Stomach smooth muscle (tissue), 2 donors: ENCODE measurements at regions not wholly inside any gene's neighbourhood (a gene's known extent, or its start where the extent isn't known, plus 50 kb on each side); places are given as distances from the start of the nearest gene placed in this dataset.
A peak's percentile ranks its signal among the peaks of the same experiment; 100 is the strongest.

Experiments used
- H3K27ac ChIP-seq: one replicate; pipeline ENCODE4 v1.7.0; 2013; ENCODE audit warnings: mild to moderate bottlenecking, low read length, inconsistent platforms
- H3K27me3 ChIP-seq, 2 donors: one replicate each; pipeline ENCODE4 v1.7.0; 2013; ENCODE audit warnings: low read length in 2 of 2; ENCODE audit not compliant: insufficient read depth in 2 of 2, control insufficient read depth in 1 of 2
- H3K36me3 ChIP-seq, 2 donors: one replicate each; pipeline ENCODE4 v1.7.0; 2013; ENCODE audit warnings: low read length in 2 of 2; ENCODE audit not compliant: control insufficient read depth in 2 of 2, insufficient read depth in 2 of 2
- H3K4me1 ChIP-seq: one replicate; pipeline ENCODE4 v1.7.0; 2013; ENCODE audit warnings: low read length; ENCODE audit not compliant: control insufficient read depth, insufficient read depth
- H3K4me3 ChIP-seq, 2 donors: one replicate each; pipeline ENCODE4 v1.7.0; 2013; ENCODE audit warnings: low read length in 2 of 2
- H3K9ac ChIP-seq, 2 donors: one replicate each; pipeline ENCODE4 v1.7.0; 2013; ENCODE audit warnings: low read length in 2 of 2, mild to moderate bottlenecking in 1 of 2
- H3K9me3 ChIP-seq, 2 donors: one replicate each; pipeline ENCODE4 v1.7.0; 2013; ENCODE audit warnings: low read length in 2 of 2; ENCODE audit not compliant: control insufficient read depth in 2 of 2
- donor health status: healthy.
- donor health status: Pancreatic carcinoma.

GRCh38 chr12:105742567-105742874, 396.2 kb downstream of the NUAK1 start:
- Histone ChIP-seq H3K27me3 (no peaks in the 10 kb centered on the region), H3K4me3 (no peak overlapping the region)

GRCh38 chr12:105744371-105745058, 394.2 kb downstream of the NUAK1 start:
- H3K4me1 ChIP-seq: peaks cover 33% of the 10 kb centered on the region
- H3K9me3 ChIP-seq: no peaks in the 10 kb centered on the region
- H3K4me3 ChIP-seq: no peak overlapping the region
- H3K36me3 ChIP-seq: no peaks in the 10 kb centered on the region
- H3K27me3 ChIP-seq: no peaks in the 10 kb centered on the region
- H3K9ac ChIP-seq: no peak overlapping the region
- H3K27ac ChIP-seq: no peak overlapping the region

More at GRCh38 chr12:105742567-105742874, 396.2 kb downstream of the NUAK1 start:
- no peak overlapping the region for H3K27ac ChIP-seq
- H3K9me3 ChIP-seq: no peaks in the 10 kb centered on the region
- H3K36me3 ChIP-seq: no peaks in the 10 kb centered on the region
- peaks cover 28% of the 10 kb centered on the region for H3K4me1 ChIP-seq
- H3K9ac ChIP-seq: no peak overlapping the region

- Histone ChIP-seq H3K27me3 (no peaks in the 10 kb centered on the region), H3K27ac (no peak overlapping the region), H3K4me3 (no peak overlapping the region), H3K4me1 (peaks cover 27% of the 10 kb centered on the region), H3K36me3 (no peaks in the 10 kb centered on the region), H3K9ac (no peak overlapping the region), H3K9me3 (no peaks in the 10 kb centered on the region)
These were observed 392.9 kb downstream of the NUAK1 start for GRCh38 chr12:105745811-105746210.

GRCh38 chr12:105748806-105749600, 389.8 kb downstream of the NUAK1 start:
- Histone ChIP-seq H3K4me1 (peaks cover 11% of the 10 kb centered on the region), H3K36me3 (no peaks in the 10 kb centered on the region), H3K27ac (peak overlapping the region; percentile 53), H3K4me3 (peak overlapping the region in 1 of 2 donors; percentile 47), H3K9me3 (no peaks in the 10 kb centered on the region), H3K9ac (no peak overlapping the region), H3K27me3 (no peaks in the 10 kb centered on the region)

- H3K36me3 ChIP-seq: no peaks in the 10 kb centered on the region
- H3K4me1 ChIP-seq: peaks cover 11% of the 10 kb centered on the region
- no peak overlapping the region for H3K4me3 ChIP-seq
- no peak overlapping the region for H3K9ac ChIP-seq
- no peaks in the 10 kb centered on the region for H3K9me3 ChIP-seq
- no peak overlapping the region for H3K27ac ChIP-seq
- no peaks in the 10 kb centered on the region for H3K27me3 ChIP-seq
These were observed 388.7 kb downstream of the NUAK1 start for GRCh38 chr12:105750096-105750495.

GRCh38 chr12:105754313-105754712, 384.4 kb downstream of the NUAK1 start:
- H3K27ac ChIP-seq: no peak overlapping the region
- H3K9me3 ChIP-seq: no peaks in the 10 kb centered on the region
- H3K4me1 ChIP-seq: peaks cover 2% of the 10 kb centered on the region
- no peaks in the 10 kb centered on the region for H3K36me3 ChIP-seq
- no peaks in the 10 kb centered on the region for H3K27me3 ChIP-seq
- no peak overlapping the region for H3K9ac ChIP-seq
- H3K4me3 ChIP-seq: no peak overlapping the region

- H3K27ac ChIP-seq: no peak overlapping the region
- H3K9ac ChIP-seq: no peak overlapping the region
- no peaks in the 10 kb centered on the region for H3K27me3 ChIP-seq
- H3K36me3 ChIP-seq: no peaks in the 10 kb centered on the region
- no peak overlapping the region for H3K4me3 ChIP-seq
- H3K4me1 ChIP-seq: no peaks in the 10 kb centered on the region
- no peaks in the 10 kb centered on the region for H3K9me3 ChIP-seq
These were observed 381.8 kb downstream of the NUAK1 start for GRCh38 chr12:105756961-105757360.

GRCh38 chr12:105759149-105759548, 379.6 kb downstream of the NUAK1 start:
- no peaks in the 10 kb centered on the region for H3K4me1 ChIP-seq
- H3K4me3 ChIP-seq: no peak overlapping the region
- no peaks in the 10 kb centered on the region for H3K36me3 ChIP-seq
- no peaks in the 10 kb centered on the region for H3K27me3 ChIP-seq
- no peak overlapping the region for H3K27ac ChIP-seq
- H3K9me3 ChIP-seq: no peaks in the 10 kb centered on the region
- H3K9ac ChIP-seq: no peak overlapping the region

- Histone ChIP-seq H3K4me1 (no peaks in the 10 kb centered on the region), H3K27me3 (no peaks in the 10 kb centered on the region), H3K4me3 (no peak overlapping the region), H3K9me3 (no peaks in the 10 kb centered on the region), H3K9ac (no peak overlapping the region), H3K36me3 (no peaks in the 10 kb centered on the region), H3K27ac (no peak overlapping the region)
These were observed 377.7 kb downstream of the NUAK1 start for GRCh38 chr12:105761075-105761474.

GRCh38 chr12:105764216-105764835, 374.4 kb downstream of the NUAK1 start:
- Histone ChIP-seq H3K27ac (no peak overlapping the region), H3K4me1 (no peaks in the 10 kb centered on the region), H3K9me3 (no peaks in the 10 kb centered on the region), H3K9ac (no peak overlapping the region), H3K27me3 (no peaks in the 10 kb centered on the region), H3K36me3 (no peaks in the 10 kb centered on the region), H3K4me3 (no peak overlapping the region)
